ENCODE measurements at regions not wholly inside any gene's neighbourhood (a gene's known extent, or its start where the extent isn't known, plus 50 kb on each side); places are given as distances from the start of the nearest gene placed in this dataset.
"Not testable (repeated sequence)": the region's sequence is repeated elsewhere in the genome, so short reads cannot be mapped to it uniquely, and the experiment has no call there.

GRCh38 chr11:71165771-71166170 is 86.6 kb downstream of the SHANK2 start:
- DNase-seq = peak in 1 of 3 donors; percentile 23
- H3K27me3 ChIP-seq = no peaks in the 10 kb centered on the region
- TF ChIP-seq CTCF (IDR thresholded peaks at IDR 0.05) = no peak
- TF ChIP-seq POLR2A (IDR thresholded peaks at IDR 0.05) = no peak

GRCh38 chr11:71164621-71165020 is 87.8 kb downstream of the SHANK2 start:
- H3K9me3 ChIP-seq = no peaks in the 10 kb centered on the region
- TF ChIP-seq CTCF (IDR thresholded peaks at IDR 0.05) (no peak), POLR2A (IDR thresholded peaks at IDR 0.05) (no peak)
- no peaks in the 10 kb centered on the region for H3K27me3 ChIP-seq
- H3K36me3 ChIP-seq = no peaks in the 10 kb centered on the region
- no peak overlapping the region for H3K4me3 ChIP-seq
- H3K4me1 ChIP-seq = no peaks in the 10 kb centered on the region
- H3K27ac ChIP-seq = no peak overlapping the region
- DNase-seq = peak in 1 of 3 donors; percentile 24

More at GRCh38 chr11:71165771-71166170, 86.6 kb downstream of the SHANK2 start:
- Histone ChIP-seq H3K9me3 (no peaks in the 10 kb centered on the region), H3K4me1 (no peaks in the 10 kb centered on the region), H3K36me3 (no peaks in the 10 kb centered on the region), H3K4me3 (no peak overlapping the region), H3K27ac (no peak overlapping the region)

- Histone ChIP-seq H3K27ac (no peak overlapping the region), H3K27me3 (no peaks in the 10 kb centered on the region), H3K4me3 (no peak overlapping the region), H3K4me1 (no peaks in the 10 kb centered on the region), H3K36me3 (no peaks in the 10 kb centered on the region), H3K9me3 (no peaks in the 10 kb centered on the region)
- DNase-seq = peak in 1 of 3 donors; percentile 2
- TF ChIP-seq CTCF (IDR thresholded peaks at IDR 0.05) (no peak), POLR2A (IDR thresholded peaks at IDR 0.05) (no peak)
Measured at GRCh38 chr11:71164186-71164585, 88.2 kb downstream of the SHANK2 start.

GRCh38 chr11:71163371-71163770 is 89.0 kb downstream of the SHANK2 start:
- Histone ChIP-seq H3K27me3 (no peaks in the 10 kb centered on the region), H3K36me3 (no peaks in the 10 kb centered on the region), H3K27ac (no peak overlapping the region), H3K4me1 (no peaks in the 10 kb centered on the region), H3K4me3 (no peak overlapping the region), H3K9me3 (no peaks in the 10 kb centered on the region)
- peak in 1 of 3 donors; percentile 2 for DNase-seq
- no peak for TF ChIP-seq POLR2A (IDR thresholded peaks at IDR 0.05)
- no peak for TF ChIP-seq CTCF (IDR thresholded peaks at IDR 0.05)

- TF ChIP-seq CTCF (IDR thresholded peaks at IDR 0.05) = no peak
- TF ChIP-seq POLR2A (IDR thresholded peaks at IDR 0.05) = no peak
- peak in 1 of 3 donors; percentile 8 for DNase-seq
- H3K4me1 ChIP-seq = no peaks in the 10 kb centered on the region
- H3K27me3 ChIP-seq = no peaks in the 10 kb centered on the region
- H3K27ac ChIP-seq = no peak overlapping the region
- no peak overlapping the region for H3K4me3 ChIP-seq
- no peaks in the 10 kb centered on the region for H3K9me3 ChIP-seq
- H3K36me3 ChIP-seq = no peaks in the 10 kb centered on the region
Measured at GRCh38 chr11:71158936-71159335, 93.4 kb downstream of the SHANK2 start.

- not testable (repeated sequence) for H3K27ac ChIP-seq, H3K36me3 ChIP-seq, H3K9me3 ChIP-seq, H3K4me1 ChIP-seq, H3K4me3 ChIP-seq, H3K27me3 ChIP-seq
- DNase-seq = peak in 1 of 3 donors; percentile 17
Measured at GRCh38 chr11:71157676-71158075, 94.7 kb downstream of the SHANK2 start.
